Fibroblast of skin of scalp (primary cell): ENCODE measurements at regions not wholly inside any gene's neighbourhood (a gene's known extent, or its start where the extent isn't known, plus 50 kb on each side); places are given as distances from the start of the nearest gene placed in this dataset.

Source experiments
- DNase-seq: peaks from one replicate; pipeline ENCODE4 v3.0.0-alpha.2; 2013

- DNase-seq: no peak
These were observed 807.6 kb downstream of the BRD1 start for GRCh38 chr22:49019737-49020713.

GRCh38 chr22:49018601-49019000 is 809.1 kb downstream of the BRD1 start:
- DNase-seq: no peak

GRCh38 chr22:49017482-49018329 is 810.0 kb downstream of the BRD1 start:
- DNase-seq: no peak

- DNase-seq: no peak
These were observed 810.7 kb downstream of the BRD1 start for GRCh38 chr22:49016909-49017481.

GRCh38 chr22:49015993-49016908 is 811.4 kb downstream of the BRD1 start:
- no peak for DNase-seq

GRCh38 chr22:49015459-49015858 is 812.2 kb downstream of the BRD1 start:
- DNase-seq: no peak

GRCh38 chr22:49014227-49015201 is 813.2 kb downstream of the BRD1 start:
- no peak for DNase-seq

- DNase-seq: no peak
These were observed 814.0 kb downstream of the BRD1 start for GRCh38 chr22:49013707-49014106.

GRCh38 chr22:49012712-49013395 is 814.8 kb downstream of the BRD1 start:
- DNase-seq: no peak

GRCh38 chr22:49011769-49012648 is 815.7 kb downstream of the BRD1 start:
- no peak for DNase-seq

GRCh38 chr22:49011379-49011768 is 816.3 kb downstream of the BRD1 start:
- DNase-seq: no peak

- no peak for DNase-seq
These were observed 816.8 kb downstream of the BRD1 start for GRCh38 chr22:49010901-49011300.

GRCh38 chr22:49010070-49010863 is 817.4 kb downstream of the BRD1 start:
- DNase-seq: no peak

GRCh38 chr22:49009359-49010063 is 818.2 kb downstream of the BRD1 start:
- DNase-seq: no peak

- DNase-seq: no peak
These were observed 818.9 kb downstream of the BRD1 start for GRCh38 chr22:49008682-49009235.

GRCh38 chr22:49007013-49007653 is 820.5 kb downstream of the BRD1 start:
- no peak for DNase-seq
